DOHH2 (cell line): ENCODE measurements at regions not wholly inside any gene's neighbourhood (a gene's known extent, or its start where the extent isn't known, plus 50 kb on each side); places are given as distances from the start of the nearest gene placed in this dataset.

ENCODE experiments used
- H3F3A ChIP-seq: fragments of 200-600 bp; sonication (generic), shearing (Covaris generic); 2 replicates; pipeline ENCODE4 v1.6.0; 2016; ENCODE audit warnings: antibody characterized with exemption, mild to moderate bottlenecking; ENCODE audit not compliant: control insufficient read depth, insufficient read depth
- H3K27ac ChIP-seq: fragments of 200-600 bp; sonication (generic); 2 replicates; pipeline ENCODE4 v1.5.1; 2014; ENCODE audit warnings: low read depth, mild to moderate bottlenecking, low read length, moderate library complexity
- H3K27me3 ChIP-seq: fragments of 200-600 bp; sonication (generic); 2 replicates; pipeline ENCODE4 v1.6.1; 2014; ENCODE audit warnings: mild to moderate bottlenecking, low read length, mixed read lengths; ENCODE audit not compliant: control insufficient read depth
- H3K36me3 ChIP-seq: fragments of 200-600 bp; sonication (generic); 2 replicates; pipeline ENCODE4 v1.6.1; 2014; ENCODE audit warnings: mild to moderate bottlenecking, low read length, moderate library complexity, mixed read lengths; ENCODE audit not compliant: control insufficient read depth
- H3K4me1 ChIP-seq: fragments of 200-600 bp; sonication (generic); 2 replicates; pipeline ENCODE4 v1.6.1; 2014; ENCODE audit warnings: mild to moderate bottlenecking, low read length, mixed read lengths; ENCODE audit not compliant: control insufficient read depth
- H3K4me2 ChIP-seq: fragments of 200-600 bp; sonication (generic); 2 replicates; pipeline ENCODE4 v1.6.0; 2014; ENCODE audit warnings: mild to moderate bottlenecking, low read length, moderate library complexity
- H3K4me3 ChIP-seq: fragments of 200-600 bp; sonication (generic); 2 replicates; pipeline ENCODE4 v1.5.1; 2014; ENCODE audit warnings: mild to moderate bottlenecking, low read length, mixed read lengths
- H3K79me2 ChIP-seq: fragments of 200-600 bp; sonication (generic); 2 replicates; pipeline ENCODE4 v1.6.1; 2014; ENCODE audit warnings: mild to moderate bottlenecking, low read length, mixed read lengths; ENCODE audit not compliant: control insufficient read depth
- H3K9me2 ChIP-seq: fragments of 200-600 bp; sonication (generic); replicated peaks from 2 replicates; pipeline ENCODE4 v1.6.1; 2014; ENCODE audit warnings: mild to moderate bottlenecking, low read length, mixed read lengths; ENCODE audit not compliant: control insufficient read depth
- H3K9me3 ChIP-seq: fragments of 200-600 bp; sonication (generic); 2 replicates; pipeline ENCODE4 v1.6.1; 2014; ENCODE audit warnings: antibody characterized with exemption, low read length, mixed read lengths; ENCODE audit not compliant: control insufficient read depth, insufficient read depth
- H4K20me1 ChIP-seq: fragments of 200-600 bp; sonication (generic); 2 replicates; pipeline ENCODE4 v1.6.0; 2014; ENCODE audit warnings: low read depth, mild to moderate bottlenecking, antibody characterized with exemption, low read length, moderate library complexity; ENCODE audit not compliant: control insufficient read depth, insufficient read depth
- CTCF ChIP-seq: fragments of 200-600 bp; sonication (generic); IDR thresholded peaks from one replicate; pipeline ENCODE4 v1.5.1; 2014; ENCODE audit warnings: antibody characterized with exemption, mild to moderate bottlenecking, low read depth, low read length; ENCODE audit not compliant: poor library complexity, severe bottlenecking
- EZH2phosphoT487 ChIP-seq: fragments of 200-600 bp; sonication (generic); IDR thresholded peaks from 2 replicates; pipeline ENCODE4 v1.6.1; 2017; ENCODE audit warnings: borderline replicate concordance, mild to moderate bottlenecking, antibody characterized with exemption, low read length, moderate library complexity, mixed read lengths

- TF ChIP-seq CTCF (no peak), EZH2phosphoT487 (no peak)
- Histone ChIP-seq H4K20me1 (no peaks in the 10 kb centered on the region), H3K36me3 (no peaks in the 10 kb centered on the region), H3K9me3 (no peaks in the 10 kb centered on the region), H3K9me2 (no peaks in the 10 kb centered on the region), H3K4me3 (no peak overlapping the region), H3K4me1 (no peaks in the 10 kb centered on the region), H3F3A (no peaks in the 10 kb centered on the region), H3K27ac (no peak overlapping the region), H3K27me3 (no peaks in the 10 kb centered on the region), H3K79me2 (no peaks in the 10 kb centered on the region), H3K4me2 (no peak overlapping the region)
Observed at GRCh38 chr11:12585861-12586260, 88.4 kb upstream of the TEAD1 start.

- Histone ChIP-seq H3K27ac (no peak overlapping the region), H3F3A (no peaks in the 10 kb centered on the region), H3K9me2 (no peaks in the 10 kb centered on the region), H3K36me3 (no peaks in the 10 kb centered on the region), H3K4me1 (no peaks in the 10 kb centered on the region), H3K4me3 (no peak overlapping the region), H3K27me3 (no peaks in the 10 kb centered on the region), H3K9me3 (no peaks in the 10 kb centered on the region; the same call in 1 of the 2 replicates), H3K79me2 (no peaks in the 10 kb centered on the region), H3K4me2 (no peak overlapping the region), H4K20me1 (no peaks in the 10 kb centered on the region)
- TF ChIP-seq EZH2phosphoT487 = no peak
- no peak for TF ChIP-seq CTCF
Observed at GRCh38 chr11:12587333-12587991, 86.8 kb upstream of the TEAD1 start.

- no peaks in the 10 kb centered on the region for H3F3A ChIP-seq
- no peaks in the 10 kb centered on the region for H3K4me1 ChIP-seq
- H3K79me2 ChIP-seq = no peaks in the 10 kb centered on the region
- no peak overlapping the region for H3K27ac ChIP-seq
- no peaks in the 10 kb centered on the region; the same call in 1 of the 2 replicates for H3K9me3 ChIP-seq
- no peak overlapping the region for H3K4me3 ChIP-seq
- H3K36me3 ChIP-seq = no peaks in the 10 kb centered on the region
- no peak overlapping the region for H3K4me2 ChIP-seq
- H3K9me2 ChIP-seq = no peaks in the 10 kb centered on the region
- TF ChIP-seq CTCF (no peak), EZH2phosphoT487 (no peak)
- H3K27me3 ChIP-seq = no peaks in the 10 kb centered on the region
- H4K20me1 ChIP-seq = no peaks in the 10 kb centered on the region
Observed at GRCh38 chr11:12591706-12592105, 82.5 kb upstream of the TEAD1 start.
